ENCODE measurements at regions not wholly inside any gene's neighbourhood (a gene's known extent, or its start where the extent isn't known, plus 50 kb on each side); places are given as distances from the start of the nearest gene placed in this dataset.

DNA sequence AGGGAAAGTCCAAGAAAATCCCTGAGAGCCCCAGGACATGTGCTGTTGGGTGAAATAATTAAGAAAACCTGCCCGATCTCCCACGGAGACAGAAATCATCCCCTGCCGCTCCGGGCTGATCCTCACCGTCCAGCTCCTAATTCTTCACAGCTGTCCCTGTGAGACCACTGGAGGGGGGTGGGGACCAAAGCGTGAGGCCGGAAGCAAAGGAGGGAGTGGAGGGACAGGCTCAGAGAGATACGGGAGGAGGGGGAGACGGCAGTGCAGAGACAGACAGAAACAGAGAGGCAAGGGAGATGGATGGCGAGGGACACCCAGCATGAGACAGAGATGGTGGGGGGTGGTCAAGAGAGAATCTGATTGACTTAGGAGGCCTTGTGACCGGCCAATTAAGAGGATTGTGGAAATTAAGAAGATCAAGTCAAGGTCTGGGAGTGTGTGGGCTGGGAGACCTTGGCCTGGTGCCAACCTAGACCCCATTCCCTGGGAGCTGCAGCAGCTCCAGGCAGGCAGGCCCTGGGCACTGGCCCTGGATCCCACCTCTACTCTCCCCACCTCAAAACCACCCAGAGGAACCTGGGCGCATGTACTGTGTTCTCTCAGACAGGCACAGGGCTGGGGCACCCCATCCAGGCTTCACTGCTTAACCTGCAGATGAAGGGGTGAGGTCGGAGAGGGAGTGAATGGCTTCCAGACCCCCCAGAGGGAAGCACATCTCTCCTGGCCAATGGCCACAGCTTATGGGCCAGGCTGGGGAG, 113.2 kb upstream of the ALDH1A3 start:
- no peak for DNase-seq (ENCODE audit: low read depth)
- no peak for TF ChIP-seq POLR2A (IDR thresholded peaks at IDR 0.05; ENCODE audit: extremely low read depth, insufficient read length)
- TF ChIP-seq, protein P1, sequence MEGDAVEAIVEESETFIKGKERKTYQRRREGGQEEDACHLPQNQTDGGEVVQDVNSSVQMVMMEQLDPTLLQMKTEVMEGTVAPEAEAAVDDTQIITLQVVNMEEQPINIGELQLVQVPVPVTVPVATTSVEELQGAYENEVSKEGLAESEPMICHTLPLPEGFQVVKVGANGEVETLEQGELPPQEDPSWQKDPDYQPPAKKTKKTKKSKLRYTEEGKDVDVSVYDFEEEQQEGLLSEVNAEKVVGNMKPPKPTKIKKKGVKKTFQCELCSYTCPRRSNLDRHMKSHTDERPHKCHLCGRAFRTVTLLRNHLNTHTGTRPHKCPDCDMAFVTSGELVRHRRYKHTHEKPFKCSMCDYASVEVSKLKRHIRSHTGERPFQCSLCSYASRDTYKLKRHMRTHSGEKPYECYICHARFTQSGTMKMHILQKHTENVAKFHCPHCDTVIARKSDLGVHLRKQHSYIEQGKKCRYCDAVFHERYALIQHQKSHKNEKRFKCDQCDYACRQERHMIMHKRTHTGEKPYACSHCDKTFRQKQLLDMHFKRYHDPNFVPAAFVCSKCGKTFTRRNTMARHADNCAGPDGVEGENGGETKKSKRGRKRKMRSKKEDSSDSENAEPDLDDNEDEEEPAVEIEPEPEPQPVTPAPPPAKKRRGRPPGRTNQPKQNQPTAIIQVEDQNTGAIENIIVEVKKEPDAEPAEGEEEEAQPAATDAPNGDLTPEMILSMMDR (IDR thresholded peaks at IDR 0.05; ENCODE audit: low read depth, low read length): no peak
- TF ChIP-seq, protein P2, sequence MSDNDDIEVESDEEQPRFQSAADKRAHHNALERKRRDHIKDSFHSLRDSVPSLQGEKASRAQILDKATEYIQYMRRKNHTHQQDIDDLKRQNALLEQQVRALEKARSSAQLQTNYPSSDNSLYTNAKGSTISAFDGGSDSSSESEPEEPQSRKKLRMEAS (IDR thresholded peaks at IDR 0.05; ENCODE audit: low read depth, low read length): no peak
- TF ChIP-seq MYC (IDR thresholded peaks at IDR 0.05; ENCODE audit: low read depth, low read length): no peak
- no peak overlapping the region for H3K4me3 ChIP-seq (ENCODE audit: low read depth, low read length)

DNA sequence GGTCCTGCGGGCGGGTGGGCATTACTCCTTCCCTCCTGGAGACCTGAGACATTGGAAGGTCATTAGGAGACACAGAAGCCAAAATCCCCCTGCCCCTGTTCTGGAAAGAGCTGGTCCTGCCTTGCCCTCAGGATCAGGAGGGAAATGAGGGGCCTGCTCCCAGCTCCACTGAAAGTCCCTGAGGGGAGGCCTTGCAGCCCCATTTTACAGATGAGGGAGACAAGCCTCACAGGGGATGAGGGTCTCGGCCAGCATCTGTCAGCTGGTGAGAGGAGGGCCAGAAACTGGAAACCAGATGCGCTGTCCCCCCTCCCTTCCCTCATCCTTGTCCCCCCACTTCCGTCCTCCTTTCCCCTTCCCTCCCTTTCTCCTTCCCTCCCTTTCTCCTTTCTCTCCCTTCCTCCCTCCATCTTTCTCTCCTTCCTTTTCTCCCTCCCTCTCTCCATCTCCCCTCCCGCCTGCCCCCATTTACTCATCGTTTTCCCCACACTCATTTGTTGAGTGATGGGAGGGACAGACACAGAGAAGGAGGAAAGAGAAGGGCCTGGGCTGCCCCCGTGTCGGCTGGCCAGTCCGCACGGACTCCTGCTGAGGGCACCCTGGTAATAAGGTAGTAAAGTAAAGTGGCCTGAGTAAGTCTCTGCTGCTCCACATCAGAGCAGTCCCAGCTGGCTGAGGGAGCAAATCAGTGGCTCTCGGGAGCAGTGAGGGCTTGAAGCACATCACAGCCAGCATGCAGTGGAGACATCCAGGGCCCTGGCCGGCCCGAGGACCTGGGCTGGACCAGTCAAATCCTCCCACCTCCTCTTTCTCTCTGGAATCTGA, 112.4 kb upstream of the ALDH1A3 start:
- DNase-seq (ENCODE audit: low read depth): no peak
- no peak overlapping the region for H3K4me3 ChIP-seq (ENCODE audit: low read depth, low read length)
- TF ChIP-seq, protein P2 (IDR thresholded peaks at IDR 0.05; ENCODE audit: low read depth, low read length): no peak

DNA sequence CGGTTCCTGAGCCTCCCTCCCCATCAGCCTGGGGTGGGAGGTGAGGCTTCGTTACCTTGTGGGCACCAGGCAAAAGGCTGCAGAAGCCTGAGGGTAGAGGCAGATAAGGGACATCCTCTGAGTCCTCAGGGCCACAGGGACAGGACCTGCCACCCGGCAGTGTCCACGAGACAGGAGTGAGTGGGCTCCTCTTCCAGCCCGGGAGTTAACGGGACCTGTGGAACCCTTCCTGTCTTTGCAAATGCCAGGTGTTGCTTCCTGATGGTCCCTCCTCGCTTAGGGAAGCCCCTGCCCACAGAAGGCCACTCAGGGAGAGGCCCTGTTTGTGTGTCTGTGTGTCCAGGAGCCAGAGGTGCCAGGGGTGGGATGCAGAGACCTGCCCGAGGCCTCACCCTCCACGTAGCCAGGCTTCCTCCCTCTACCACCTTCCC, 111.1 kb upstream of the ALDH1A3 start:
- H3K4me3 ChIP-seq (ENCODE audit: low read depth, low read length): no peak overlapping the region
- no peak for DNase-seq (ENCODE audit: low read depth)
- TF ChIP-seq, protein P1 (IDR thresholded peaks at IDR 0.05; ENCODE audit: low read depth, low read length): no peak
- TF ChIP-seq MYC (IDR thresholded peaks at IDR 0.05; ENCODE audit: low read depth, low read length): no peak
- TF ChIP-seq, protein P2 (IDR thresholded peaks at IDR 0.05; ENCODE audit: low read depth, low read length): no peak

DNA sequence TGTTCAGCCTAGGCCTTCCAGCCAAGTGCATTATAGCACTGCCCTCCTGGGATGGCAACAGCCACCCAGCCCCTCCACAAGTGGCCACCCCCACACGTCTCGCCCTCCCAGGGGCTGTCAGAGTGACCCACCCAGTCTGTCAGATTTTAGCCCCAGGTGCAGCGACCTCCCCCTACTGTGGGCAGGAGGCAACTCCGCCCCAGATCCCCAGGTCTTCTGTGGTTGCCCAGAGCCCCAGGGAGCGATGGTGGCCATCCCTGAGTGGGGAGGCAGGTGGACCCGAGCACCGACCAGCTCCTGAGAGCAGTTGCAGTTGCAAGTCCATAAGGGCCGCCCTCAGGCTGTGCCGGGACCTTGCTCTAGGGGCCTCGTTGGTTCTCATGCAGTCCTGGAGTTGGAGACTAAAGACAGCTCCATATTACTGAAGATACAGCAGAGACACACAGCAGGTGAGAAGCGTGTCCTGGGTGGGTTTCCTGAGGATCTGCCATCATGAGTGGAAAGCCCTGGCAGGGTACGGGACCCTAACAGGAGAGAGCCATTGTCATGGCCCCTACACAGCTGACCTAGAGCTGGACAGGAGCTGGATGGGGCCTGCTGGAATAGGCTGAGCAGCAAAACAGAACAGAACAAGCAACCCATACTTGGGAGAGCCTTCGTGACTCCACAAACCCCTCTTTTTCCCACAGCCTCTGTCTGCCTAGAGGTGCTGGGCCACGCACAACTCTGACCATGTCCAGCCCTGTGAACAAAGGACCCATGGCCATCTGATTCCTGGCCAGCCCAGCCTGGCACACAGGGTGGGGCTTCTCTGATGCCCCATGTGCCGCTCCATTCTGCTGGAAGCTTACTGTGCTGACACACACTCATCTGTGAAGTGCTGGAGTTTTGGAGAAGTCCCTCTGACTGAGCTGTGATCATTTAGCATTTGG, 110.3 kb upstream of the ALDH1A3 start:
- TF ChIP-seq, protein P1 (IDR thresholded peaks at IDR 0.05; ENCODE audit: low read depth, low read length): no peak
- no peak for TF ChIP-seq MYC (IDR thresholded peaks at IDR 0.05; ENCODE audit: low read depth, low read length)
- TF ChIP-seq, protein P2 (IDR thresholded peaks at IDR 0.05; ENCODE audit: low read depth, low read length): no peak
- no peak for TF ChIP-seq POLR2A (IDR thresholded peaks at IDR 0.05; ENCODE audit: extremely low read depth, insufficient read length)
- no peak for DNase-seq (ENCODE audit: low read depth)
- H3K4me3 ChIP-seq (ENCODE audit: low read depth, low read length): no peak overlapping the region

DNA sequence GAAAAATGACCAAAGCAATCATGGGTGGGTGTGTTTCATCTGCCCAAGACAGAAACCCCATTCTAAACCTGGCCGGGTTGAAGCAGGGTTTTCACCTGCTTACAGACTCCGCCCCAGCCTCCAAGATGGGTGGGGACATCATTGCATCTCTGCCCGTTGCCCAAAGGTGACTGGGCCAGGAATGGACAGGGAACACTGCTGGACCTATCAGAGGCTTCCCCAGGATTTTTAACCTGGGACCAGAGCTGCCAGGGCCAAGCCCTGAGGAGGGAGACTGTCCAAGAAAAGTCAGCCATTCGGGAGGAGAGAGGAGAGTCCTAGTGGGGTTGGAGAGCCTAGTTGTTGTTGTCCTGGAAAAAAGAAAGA, 109.7 kb upstream of the ALDH1A3 start:
- TF ChIP-seq, protein P1 (IDR thresholded peaks at IDR 0.05; ENCODE audit: low read depth, low read length): no peak
- TF ChIP-seq MYC (IDR thresholded peaks at IDR 0.05; ENCODE audit: low read depth, low read length): no peak
- TF ChIP-seq POLR2A (IDR thresholded peaks at IDR 0.05; ENCODE audit: extremely low read depth, insufficient read length): no peak
- TF ChIP-seq, protein P2 (IDR thresholded peaks at IDR 0.05; ENCODE audit: low read depth, low read length): no peak
- H3K4me3 ChIP-seq (ENCODE audit: low read depth, low read length): no peak overlapping the region
- no peak for DNase-seq (ENCODE audit: low read depth)
